ENCODE measurements at regions not wholly inside any gene's neighbourhood (a gene's known extent, or its start where the extent isn't known, plus 50 kb on each side); places are given as distances from the start of the nearest gene placed in this dataset.

- no peak for TF ChIP-seq CTCF (IDR thresholded peaks at IDR 0.05; ENCODE audit: control insufficient read depth, extremely low read depth, insufficient read depth)
- no peak for DNase-seq (ENCODE audit: low read depth)
- no peak overlapping the region for H3K4me3 ChIP-seq (ENCODE audit: low read depth, low read length)
Measured at GRCh38 chr20:39878320-39878719, 810.7 kb downstream of the MAFB start.

- DNase-seq (ENCODE audit: low read depth), result no peak
- H3K4me3 ChIP-seq (ENCODE audit: low read depth, low read length), result no peak overlapping the region
- TF ChIP-seq CTCF (IDR thresholded peaks at IDR 0.05; ENCODE audit: control insufficient read depth, extremely low read depth, insufficient read depth), result no peak
Measured at GRCh38 chr20:39877788-39878187, 811.2 kb downstream of the MAFB start.

GRCh38 chr20:39876976-39877635 lies 811.9 kb downstream of the MAFB start:
- TF ChIP-seq CTCF (IDR thresholded peaks at IDR 0.05; ENCODE audit: control insufficient read depth, extremely low read depth, insufficient read depth), result no peak
- H3K4me3 ChIP-seq (ENCODE audit: low read depth, low read length), result no peak overlapping the region
- no peak for DNase-seq (ENCODE audit: low read depth)

- DNase-seq (ENCODE audit: low read depth), result no peak
- no peak overlapping the region for H3K4me3 ChIP-seq (ENCODE audit: low read depth, low read length)
- no peak for TF ChIP-seq CTCF (IDR thresholded peaks at IDR 0.05; ENCODE audit: control insufficient read depth, extremely low read depth, insufficient read depth)
Measured at GRCh38 chr20:39875492-39876110, 813.4 kb downstream of the MAFB start.

- no peak overlapping the region for H3K4me3 ChIP-seq (ENCODE audit: low read depth, low read length)
- no peak for DNase-seq (ENCODE audit: low read depth)
- TF ChIP-seq CTCF (IDR thresholded peaks at IDR 0.05; ENCODE audit: control insufficient read depth, extremely low read depth, insufficient read depth), result peak; percentile 95
Measured at GRCh38 chr20:39874049-39874893, 814.8 kb downstream of the MAFB start.

- DNase-seq (ENCODE audit: low read depth), result no peak
- no peak for TF ChIP-seq CTCF (IDR thresholded peaks at IDR 0.05; ENCODE audit: control insufficient read depth, extremely low read depth, insufficient read depth)
- H3K4me3 ChIP-seq (ENCODE audit: low read depth, low read length), result no peak overlapping the region
Measured at GRCh38 chr20:39873286-39873685, 815.8 kb downstream of the MAFB start.
